Sigmoid colon (tissue), 3 donors: ENCODE measurements at regions not wholly inside any gene's neighbourhood (a gene's known extent, or its start where the extent isn't known, plus 50 kb on each side); places are given as distances from the start of the nearest gene placed in this dataset.

Experiments
- CTCF ChIP-seq, 4 experiments: fragments of 450-650 bp in 3 of 4; fragments of 200-600 bp in 1 of 4; IDR thresholded peaks; one replicate each; pipeline ENCODE4 v1.5.1; 2016 to 2019; ENCODE audit warnings: antibody characterized with exemption in 4 of 4, mild to moderate bottlenecking in 3 of 4, moderate library complexity in 2 of 4
- POLR2A ChIP-seq, 2 donors: fragments of 450-650 bp; IDR thresholded peaks; one replicate each; pipeline ENCODE4 v1.6.1; 2016; ENCODE audit warnings: antibody characterized with exemption in 2 of 2, mild to moderate bottlenecking in 2 of 2, moderate library complexity in 2 of 2

- TF ChIP-seq POLR2A (IDR thresholded peaks at IDR 0.05) (no peak), CTCF (IDR thresholded peaks at IDR 0.05) (no peak)
Observed at GRCh38 chr2:21999522-21999921, 875.8 kb downstream of the TDRD15 start.
